NCI-H146 treated with DMSO at 0.1 percent for 48 hours (cell line): ENCODE measurements at regions not wholly inside any gene's neighbourhood (a gene's known extent, or its start where the extent isn't known, plus 50 kb on each side); places are given as distances from the start of the nearest gene placed in this dataset.

Source experiments
- DNase-seq: peaks from one replicate; lab custom pipeline; 2025; ENCODE audit not compliant: unreplicated experiment; lab: John Stamatoyannopoulos, UW

- no peak for DNase-seq
Observed at GRCh38 chr2:156695020-156695419, 258.8 kb downstream of the GPD2 start.

DNA sequence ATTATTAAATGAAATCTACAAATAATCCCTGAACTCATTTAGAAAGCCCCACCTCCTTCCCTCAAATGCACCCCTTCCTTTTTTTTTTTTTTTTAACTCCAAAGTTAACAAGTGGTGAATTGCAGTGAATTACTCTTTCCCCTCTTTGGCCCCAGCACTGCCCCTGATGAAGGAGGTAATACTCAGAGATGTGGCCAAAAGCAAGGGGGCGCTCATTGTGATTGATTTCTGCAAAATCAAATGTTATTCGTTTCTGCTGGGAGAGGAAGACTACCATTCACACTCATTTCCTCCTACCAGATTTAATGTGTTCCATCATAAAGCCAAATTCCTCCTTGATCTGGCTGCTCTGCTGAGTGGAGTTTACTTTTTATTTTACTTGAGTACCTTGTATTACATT is 259.4 kb downstream of the GPD2 start:
- DNase-seq, result no peak

GRCh38 chr2:156697906-156698305 is 261.7 kb downstream of the GPD2 start:
- DNase-seq, result no peak

DNA sequence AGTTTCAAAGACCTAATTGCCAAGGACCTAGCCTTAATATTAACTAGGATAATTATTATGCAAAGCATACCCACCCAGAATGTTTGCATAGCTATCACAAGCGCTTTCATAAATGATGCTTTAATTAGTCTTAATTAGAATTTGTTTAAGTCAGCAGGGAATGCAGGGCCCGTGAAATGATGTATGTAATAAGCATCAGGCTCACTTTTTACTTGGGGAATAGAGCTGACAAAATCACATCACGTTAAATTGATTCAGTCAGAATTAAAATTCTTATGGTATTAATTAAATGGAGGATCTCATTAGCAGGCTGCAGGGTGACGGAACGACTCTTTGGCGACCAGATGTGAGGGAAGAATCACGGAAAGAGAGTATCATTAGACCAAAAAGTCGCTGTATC is 264.5 kb downstream of the GPD2 start:
- DNase-seq, result no peak

GRCh38 chr2:156702541-156702940 is 266.4 kb downstream of the GPD2 start:
- DNase-seq, result no peak

DNA sequence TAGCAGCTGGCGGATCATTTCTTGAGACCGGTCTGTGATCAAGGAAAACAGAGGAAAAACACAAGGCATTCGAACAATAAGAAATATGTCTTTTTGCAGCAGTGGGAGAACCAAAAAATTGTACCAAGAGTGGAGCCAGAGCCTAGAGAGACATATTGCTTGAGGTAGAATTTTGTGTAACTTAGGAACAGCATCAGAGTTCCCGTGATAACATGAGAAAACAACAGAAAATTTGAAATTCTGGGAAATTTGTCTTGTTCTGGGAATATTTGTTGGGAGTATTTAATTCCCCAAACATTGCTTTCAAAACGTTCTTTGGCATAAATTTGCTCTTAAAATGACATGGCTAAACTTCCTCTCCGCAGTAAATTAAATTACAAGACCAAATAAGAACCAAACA is 267.5 kb downstream of the GPD2 start:
- no peak for DNase-seq

- DNase-seq, result no peak
Observed at GRCh38 chr2:156704132-156704531, 268.0 kb downstream of the GPD2 start.

DNA sequence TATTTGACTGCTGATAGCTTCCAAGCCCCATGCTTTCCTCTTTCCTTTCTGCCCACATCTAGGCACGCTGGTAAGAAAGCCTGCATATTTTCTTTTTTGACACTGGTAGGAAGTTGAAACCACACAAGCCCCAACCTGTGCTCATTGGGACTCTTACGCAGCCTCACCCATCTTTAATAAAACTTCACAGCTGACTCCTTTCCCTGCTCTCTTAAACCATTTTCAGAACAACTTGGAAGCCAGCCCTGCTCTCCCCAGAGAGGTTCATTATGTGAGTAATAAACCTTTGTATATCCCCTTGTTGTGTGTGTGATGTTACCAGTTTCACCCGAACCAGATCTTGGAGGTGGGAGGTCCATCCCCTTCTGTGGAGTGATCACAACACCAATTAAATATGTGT is 268.4 kb downstream of the GPD2 start:
- no peak for DNase-seq

DNA sequence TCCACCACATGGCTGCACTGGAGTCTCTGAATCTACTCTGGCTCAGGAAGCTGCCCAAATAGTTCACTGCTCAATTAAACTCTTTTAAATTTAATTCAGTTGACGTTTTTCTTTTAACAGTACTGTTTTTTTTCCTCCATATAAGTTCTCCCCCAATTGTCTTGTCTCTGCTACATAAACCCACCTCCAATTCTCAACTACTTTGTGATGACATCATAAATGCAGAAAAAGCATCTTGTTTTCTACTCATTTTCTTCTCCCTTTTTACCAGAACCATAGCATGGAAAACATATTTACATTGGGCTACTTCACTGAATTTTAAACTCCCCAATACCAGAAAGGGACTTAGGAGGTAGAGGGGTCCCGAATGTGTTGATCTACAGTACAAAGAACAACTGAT is 270.4 kb downstream of the GPD2 start:
- no peak for DNase-seq

GRCh38 chr2:156708051-156708450 is 271.9 kb downstream of the GPD2 start:
- DNase-seq, result no peak

DNA sequence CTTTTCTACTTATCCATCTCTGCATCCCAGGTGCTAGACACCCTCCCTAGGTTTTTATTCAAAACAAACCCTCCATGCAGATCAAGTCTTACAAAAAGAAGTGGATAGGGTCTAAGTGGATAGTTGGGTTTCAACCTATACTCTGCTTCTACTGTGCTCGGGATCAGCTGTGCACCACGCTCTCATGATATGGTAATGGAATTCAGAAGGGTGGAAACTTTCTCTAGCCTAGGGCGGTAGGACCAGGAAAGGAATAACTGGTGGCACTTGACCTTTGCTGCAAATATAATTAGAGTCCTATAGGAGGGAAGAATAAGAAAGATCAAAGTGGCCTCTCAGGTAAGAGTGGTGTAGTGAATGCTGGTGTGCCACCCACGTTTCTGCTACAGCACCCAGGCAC is 272.9 kb downstream of the GPD2 start:
- no peak for DNase-seq

DNA sequence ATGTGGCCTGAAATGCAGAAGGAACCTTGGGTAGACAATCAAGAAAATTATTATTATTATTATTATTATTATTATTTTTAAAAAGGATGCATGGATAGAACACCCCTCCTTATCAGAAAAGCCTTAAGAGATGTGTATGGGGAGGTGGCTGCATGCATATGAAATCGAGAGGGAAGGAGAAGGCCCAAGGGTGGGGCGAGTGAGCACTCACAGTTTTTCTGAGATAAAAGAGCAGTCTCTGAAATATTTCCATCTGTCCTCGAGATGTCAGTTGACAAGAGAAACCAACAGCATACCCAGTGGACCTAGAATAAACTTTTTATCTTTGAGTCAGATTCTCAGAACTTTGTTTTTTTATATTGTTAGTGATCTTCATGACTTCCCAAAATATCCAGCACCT is 282.9 kb downstream of the GPD2 start:
- no peak for DNase-seq

DNA sequence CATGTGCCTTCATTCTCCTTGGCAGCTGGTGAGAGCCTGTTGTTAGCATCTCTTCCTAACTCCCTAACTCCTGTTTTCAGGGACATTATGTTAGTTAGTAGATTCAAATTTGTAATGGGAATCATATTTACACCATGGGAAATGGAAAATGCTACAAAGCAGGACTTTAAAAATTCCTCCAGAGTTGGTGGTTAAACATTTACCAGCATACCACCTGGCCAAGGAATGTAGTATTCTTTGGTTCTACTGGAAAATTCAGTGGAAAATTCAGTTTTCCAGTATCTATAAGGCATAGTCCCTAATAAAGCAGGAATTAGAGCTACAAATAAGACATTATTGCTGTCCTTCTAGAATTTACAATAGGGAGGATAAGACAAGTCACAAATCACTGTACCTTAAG is 291.7 kb downstream of the GPD2 start:
- DNase-seq, result no peak

- DNase-seq, result no peak
Observed at GRCh38 chr2:156728328-156728727, 292.1 kb downstream of the GPD2 start.

- no peak for DNase-seq
Observed at GRCh38 chr2:156731506-156731905, 295.3 kb downstream of the GPD2 start.

DNA sequence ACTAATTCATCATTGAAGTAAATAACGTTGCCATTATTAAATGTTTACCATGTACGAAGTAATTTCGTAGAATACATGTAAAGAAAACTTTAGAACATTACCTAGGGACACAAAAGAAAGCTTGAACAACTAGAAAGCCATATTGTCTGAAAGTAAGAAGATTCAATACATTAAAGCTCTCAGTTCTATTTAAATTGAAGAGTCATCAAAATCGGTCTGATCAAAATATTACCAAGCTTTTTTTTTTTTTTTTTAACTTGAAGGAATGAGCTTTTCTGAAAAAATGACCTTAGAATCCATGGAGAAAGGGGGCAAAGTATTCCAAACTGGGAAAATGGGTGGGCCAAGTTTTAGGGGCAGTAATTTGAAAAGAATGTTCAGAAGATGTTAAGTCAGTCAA is 300.8 kb downstream of the GPD2 start:
- DNase-seq, result no peak

- no peak for DNase-seq
Observed at GRCh38 chr2:156739301-156739700, 303.1 kb downstream of the GPD2 start.

DNA sequence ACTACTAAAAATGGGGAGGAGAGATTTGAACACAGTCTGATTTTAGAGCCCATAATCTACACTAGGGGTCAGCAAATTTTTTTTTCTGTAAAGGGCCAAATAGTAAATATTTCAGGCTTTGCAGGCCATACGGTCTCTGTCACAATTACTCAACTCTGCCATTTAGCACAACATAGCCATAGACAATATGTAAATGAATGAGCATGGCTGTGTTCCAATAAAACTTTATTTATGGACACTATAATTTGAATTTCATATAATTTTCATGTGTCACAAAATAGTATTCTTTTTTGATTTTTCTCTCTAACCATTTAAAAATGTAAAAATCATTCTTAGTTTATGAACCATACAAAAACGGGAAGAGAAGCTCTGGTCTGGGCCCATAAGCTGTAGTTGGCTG is 309.4 kb downstream of the GPD2 start:
- no peak for DNase-seq

DNA sequence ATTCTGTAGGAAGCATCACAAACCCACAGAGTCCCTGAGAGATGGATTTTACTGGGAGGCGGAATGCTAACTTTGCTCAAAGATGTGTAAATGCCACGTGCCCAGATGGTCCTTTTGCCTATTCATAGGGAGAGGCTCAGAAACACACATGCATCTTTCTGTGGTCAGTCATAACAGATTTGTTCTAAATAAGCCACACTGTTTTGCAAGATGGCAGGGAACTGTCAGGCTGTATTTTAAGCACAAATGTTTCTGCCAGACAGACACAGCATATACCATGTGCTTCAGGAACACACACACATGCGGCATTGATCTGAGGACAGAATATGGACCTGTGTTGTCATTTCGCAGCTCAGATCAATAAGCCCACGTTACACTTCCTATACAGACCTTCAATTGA is 312.0 kb downstream of the GPD2 start:
- no peak for DNase-seq

DNA sequence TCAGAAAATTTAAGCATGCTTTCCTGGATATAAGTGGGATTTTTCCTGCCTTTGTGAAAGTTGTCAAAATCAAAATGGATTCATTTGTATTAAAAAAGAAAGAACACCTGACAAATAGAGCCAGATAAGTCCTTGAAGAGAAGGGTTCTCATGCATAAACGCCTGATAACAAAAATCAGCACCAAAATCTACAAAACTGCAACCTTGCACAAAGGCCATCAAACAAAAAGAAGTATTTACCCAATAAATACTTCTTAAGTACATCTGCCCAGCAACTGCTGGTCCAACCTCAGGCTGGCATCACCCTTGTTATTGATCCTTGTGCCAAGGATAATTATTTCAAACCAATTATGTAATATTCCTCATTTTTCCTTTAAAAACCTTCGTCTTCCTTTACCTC is 315.9 kb downstream of the GPD2 start:
- DNase-seq, result no peak

DNA sequence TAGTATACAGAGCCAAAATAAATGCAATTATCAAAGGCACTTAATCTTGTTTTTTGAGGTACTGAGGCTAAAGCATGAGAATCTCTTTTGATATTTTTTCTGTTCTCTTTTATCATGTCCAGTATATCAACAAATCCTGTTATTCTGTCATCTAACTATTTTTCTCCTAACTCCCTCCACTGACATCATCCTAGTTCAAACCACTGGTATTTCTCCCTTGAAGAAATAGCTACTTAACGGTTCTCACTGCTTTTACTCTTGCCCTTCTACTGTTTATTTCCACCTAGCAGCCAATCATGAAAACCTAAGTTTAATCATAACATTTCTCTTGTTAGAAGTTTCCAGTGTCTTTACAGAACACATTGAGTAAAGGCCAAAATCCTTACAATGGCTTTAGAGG is 317.6 kb downstream of the GPD2 start:
- DNase-seq, result no peak

DNA sequence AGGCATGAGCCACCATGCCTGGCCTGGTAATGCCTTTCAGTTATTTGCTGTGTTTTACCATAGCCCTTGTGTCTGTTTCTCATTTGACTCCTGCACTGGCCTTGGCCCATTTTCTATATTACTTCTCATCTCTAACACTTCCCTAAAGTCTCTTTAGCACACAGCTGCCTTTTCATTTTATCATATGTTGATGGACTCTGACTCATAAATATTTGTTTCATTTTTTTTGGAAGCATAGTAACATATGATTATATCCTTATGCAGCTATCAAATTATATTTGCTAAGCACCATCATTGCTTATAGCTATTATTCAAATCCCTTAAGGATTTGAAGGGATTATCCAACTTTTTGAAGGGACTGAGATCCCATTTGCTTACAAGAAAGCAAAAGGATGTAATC is 320.3 kb downstream of the GPD2 start:
- no peak for DNase-seq

DNA sequence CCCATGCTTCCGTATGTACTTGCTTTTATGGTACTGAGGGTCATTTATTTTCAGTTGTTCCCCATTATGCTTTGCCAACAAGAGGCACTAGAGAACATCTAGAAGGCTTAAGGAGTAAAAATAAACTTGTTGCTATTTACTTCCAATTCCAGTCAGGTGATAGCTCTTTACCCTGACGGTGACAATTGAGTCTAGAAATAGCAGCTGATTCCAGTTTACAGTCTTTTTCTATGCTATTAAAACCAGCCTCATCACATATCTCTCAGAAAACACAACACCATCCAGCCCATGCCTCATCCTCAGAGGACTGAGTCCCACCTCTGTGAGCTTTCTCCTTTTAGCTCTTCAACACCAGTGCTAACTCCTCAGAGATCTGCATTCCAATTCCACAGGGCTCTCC is 327.0 kb downstream of the GPD2 start:
- no peak for DNase-seq

- no peak for DNase-seq
Observed at GRCh38 chr2:156765043-156765442, 328.9 kb downstream of the GPD2 start.
